NAMALWA (cell line): ENCODE measurements at regions not wholly inside any gene's neighbourhood (a gene's known extent, or its start where the extent isn't known, plus 50 kb on each side); places are given as distances from the start of the nearest gene placed in this dataset.

Experiments
- DNase-seq: peaks from one replicate; pipeline ENCODE4 v3.0.0-alpha.2; 2015; ENCODE audit warnings: low spot score

DNA sequence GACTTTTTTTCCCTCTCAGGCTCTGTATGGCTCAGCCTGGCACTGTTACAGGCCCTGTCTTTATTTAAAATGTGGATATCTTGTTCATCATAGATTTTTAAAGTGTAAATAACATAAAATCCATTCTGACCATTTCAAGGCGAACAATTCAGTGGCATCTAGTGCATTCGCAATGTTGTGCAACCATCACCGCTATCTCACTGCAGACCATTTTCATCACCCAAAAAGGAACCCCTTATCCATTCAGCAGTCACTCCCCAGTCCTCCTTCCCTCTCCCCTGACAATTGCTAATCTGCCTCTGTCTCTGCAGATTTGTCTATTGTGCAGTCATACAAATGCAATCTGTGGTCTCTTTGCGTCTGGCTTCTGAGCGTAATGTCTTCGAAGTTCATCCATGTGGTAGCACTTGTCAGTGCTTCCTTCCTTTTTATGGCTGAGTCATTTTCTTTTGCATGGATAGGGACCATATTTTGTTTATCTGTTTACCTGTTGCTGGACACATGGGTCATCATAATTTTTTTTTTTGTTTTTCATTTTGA is 148.8 kb upstream of the LHX5 start:
- DNase-seq, result no peak

DNA sequence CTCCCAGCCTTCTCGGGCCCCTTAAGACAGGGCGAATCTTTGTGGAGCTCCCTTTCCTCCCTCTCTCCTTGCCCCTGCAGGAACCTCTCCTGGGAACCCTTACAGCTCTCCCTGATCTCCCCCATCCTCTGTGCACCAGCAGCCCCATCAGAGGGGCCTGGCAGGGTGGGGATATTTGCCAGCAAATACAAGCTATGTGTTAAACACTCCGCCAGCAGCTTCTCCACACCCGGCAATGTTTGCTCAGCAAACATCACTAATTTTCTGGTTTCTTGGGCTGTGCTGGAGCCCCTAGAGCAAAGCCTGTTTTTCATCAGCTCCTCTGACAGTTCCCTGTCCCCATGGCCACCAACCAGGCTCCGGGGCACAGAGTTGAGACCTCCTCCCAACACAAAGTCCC is 147.5 kb upstream of the LHX5 start:
- no peak for DNase-seq

DNA sequence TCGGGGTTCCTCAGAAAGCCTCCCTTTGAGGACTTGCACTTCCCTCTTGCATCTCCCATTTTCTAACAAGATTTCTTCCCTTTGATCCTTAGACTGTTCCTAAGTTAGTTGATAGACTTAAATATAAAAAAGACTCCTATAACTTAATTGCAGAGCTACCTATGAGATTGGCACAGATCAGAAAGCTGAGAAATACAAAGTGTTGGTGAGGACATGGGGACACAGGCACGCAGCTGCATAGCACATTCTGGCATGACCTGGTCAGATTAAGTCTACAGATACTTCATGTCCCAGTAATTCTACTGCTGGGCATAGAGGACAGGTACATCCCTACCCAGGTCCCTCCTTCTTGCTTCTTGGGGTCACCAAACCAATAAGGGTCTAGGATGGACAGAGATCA is 141.7 kb upstream of the LHX5 start:
- DNase-seq, result no peak

DNA sequence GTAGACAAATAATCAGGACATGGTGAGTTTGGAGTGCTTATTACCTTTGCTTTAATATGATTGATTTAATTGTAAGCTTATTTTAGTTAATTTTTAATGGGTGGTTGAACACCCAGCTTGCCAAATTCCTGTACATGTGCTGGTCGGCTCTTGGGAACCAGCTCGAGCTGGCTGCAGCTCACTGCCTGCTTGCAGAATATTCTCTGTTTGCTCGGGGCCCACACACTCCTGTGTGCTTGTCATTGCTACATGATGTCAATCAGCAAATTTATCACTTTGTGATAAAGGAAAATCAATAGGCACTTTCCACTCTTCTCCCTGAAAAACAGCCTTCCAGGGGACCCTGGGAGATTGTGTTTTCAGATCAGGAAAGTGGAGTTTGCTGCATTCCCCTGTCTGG is 141.1 kb upstream of the LHX5 start:
- DNase-seq, result no peak

DNA sequence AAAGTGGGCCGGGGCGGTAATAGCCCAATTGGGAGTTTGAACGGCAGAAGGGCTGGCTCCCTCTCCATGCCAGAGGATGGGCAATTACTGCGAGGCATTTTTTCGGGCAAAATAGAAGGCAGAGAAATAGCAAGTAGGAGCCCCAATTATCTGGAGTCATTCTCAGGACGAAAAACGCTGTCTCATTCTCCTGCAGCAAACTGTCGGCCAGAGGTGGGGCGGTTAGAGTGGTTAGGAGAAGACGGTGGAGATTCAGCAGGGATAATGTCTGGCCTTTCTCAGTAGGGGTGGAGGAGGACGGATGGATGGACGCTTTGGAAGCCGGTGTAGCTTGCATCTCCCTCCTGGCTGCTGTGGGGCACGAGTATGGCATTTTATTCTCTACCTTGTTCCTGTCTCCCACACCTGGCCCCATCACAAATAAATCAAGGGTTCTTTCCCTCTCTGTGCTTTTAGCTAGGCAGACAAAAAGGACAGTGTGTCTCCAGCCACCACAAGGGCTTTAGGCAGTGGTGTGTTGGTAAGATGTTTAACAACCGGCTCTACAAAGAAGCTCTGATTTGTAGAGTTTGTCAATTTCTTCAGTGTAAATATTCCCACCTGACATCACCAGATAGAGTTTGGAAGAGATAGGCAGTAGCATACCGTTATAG is 140.5 kb upstream of the LHX5 start:
- no peak for DNase-seq

DNA sequence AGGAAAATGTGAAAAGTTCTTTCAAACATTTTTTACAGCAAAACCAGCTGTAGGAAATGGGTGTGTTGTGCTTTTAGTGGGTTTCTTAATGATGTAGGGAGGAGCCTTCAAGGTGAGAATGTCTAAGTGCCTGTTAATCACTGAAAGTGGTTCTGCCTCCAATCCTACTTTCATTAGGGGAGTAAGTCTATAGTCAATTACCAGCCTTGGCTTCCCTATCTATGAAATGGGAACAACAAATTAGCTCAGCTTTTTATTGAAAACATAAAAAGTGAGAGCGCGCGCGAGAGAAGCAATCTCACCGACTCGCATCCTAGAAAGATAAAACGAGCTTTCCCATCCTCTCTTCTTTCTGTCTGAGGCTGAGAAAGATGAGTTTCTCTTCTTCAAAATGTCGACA is 140.0 kb upstream of the LHX5 start:
- DNase-seq, result no peak

DNA sequence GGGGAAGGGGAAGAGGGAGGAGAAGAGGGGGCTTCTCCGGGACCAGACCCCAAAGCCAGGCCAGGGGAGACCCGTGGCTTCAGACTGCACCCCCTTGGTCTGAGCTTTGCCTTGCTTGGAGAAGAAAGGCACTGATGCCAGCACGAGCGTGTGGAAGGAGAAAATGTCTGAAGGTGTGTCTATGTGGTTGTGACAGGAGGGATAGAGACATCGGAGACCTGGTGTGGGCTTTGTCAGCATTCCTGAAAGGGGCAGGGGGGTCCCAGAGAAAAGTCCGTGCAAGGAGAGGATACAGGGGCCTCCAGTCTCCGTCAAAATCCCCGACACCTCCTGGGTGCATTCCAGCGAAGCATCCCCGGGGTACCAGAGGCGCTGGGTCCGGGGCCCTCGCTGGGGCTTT is 139.0 kb upstream of the LHX5 start:
- no peak for DNase-seq

DNA sequence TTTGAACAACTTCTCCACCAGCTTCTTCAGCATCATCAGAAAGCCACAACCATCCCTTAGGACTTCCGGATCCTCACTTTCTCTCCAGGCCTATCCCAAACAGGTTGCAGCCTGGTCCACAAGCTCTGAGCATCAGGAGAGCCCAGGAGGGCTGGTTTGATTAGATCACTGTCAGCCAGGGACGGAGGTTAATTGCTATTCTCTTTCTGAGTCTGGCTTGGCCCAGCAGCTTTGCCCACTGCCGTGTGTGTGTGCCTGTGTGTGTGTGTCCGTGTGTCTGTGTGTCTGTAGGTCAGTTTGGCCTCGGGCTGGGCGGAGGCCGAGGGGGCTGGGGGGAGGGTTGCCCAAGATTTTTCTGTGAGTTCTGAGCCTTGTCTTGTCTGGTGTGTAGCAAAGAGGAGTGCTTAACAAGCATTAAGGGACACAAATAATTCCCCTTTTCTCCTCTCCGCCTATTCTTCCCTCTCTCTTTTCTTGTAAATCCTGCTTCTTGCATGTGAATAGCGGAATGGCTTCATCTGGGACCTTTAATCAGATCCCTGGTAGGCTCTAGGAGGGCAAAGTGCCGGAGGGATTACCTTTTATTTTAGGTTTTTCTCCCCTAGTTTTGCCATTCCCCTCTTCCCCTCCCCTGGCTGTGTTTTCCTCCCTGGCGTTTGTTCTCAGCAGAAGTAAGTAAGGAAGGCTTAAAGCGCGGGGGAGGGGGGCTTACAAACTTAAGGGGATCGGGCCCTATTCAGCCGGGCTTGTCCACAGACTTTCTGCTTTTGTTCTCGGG is 138.2 kb upstream of the LHX5 start:
- DNase-seq, result no peak

DNA sequence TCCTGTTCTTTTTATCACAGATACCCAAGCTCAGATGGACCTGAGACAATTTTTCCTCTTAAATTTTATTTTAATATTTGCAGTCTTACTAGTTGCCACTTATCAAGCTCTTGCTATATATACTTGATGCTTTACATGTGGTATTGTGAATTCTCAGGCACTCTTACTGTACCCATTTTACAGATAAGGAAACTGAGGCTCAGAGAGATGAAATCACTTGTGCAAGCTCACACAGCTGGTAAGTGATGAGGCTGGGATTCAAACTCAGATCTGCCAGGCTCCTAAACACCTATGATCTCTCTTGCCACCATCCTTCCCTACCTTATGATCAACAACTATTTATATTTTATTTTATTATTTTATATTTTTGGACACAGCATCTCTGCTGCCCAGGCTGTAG is 133.0 kb upstream of the LHX5 start:
- no peak for DNase-seq

DNA sequence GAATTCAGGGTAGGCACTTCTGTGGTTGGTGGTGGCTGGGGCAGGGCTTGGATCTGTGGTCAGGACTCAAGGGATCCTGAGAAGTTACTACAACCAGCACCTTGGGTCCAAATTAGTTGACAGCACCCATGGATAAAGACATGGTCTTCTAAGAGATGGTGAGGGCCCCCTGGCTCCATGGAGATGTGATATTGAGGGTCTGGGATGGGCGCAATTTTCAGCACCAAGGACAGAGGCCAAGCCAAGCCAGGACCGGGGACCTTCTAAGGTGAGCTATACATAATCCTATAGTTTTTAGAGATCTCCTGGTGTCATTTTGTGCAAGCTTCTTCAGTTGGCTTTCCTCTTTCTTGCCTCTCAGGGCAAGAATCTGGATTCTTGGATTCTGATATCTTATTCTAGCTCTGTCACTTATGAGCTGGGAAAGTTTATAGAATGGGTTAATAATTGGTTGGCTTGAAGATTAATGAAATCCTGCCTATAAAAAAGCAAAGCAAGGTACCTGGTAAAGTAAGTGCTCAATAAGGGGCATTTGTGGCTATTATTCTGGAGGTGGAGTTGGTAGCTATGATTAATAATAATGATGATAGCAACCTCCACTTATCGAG is 130.1 kb upstream of the LHX5 start:
- peak; percentile 5 for DNase-seq

DNA sequence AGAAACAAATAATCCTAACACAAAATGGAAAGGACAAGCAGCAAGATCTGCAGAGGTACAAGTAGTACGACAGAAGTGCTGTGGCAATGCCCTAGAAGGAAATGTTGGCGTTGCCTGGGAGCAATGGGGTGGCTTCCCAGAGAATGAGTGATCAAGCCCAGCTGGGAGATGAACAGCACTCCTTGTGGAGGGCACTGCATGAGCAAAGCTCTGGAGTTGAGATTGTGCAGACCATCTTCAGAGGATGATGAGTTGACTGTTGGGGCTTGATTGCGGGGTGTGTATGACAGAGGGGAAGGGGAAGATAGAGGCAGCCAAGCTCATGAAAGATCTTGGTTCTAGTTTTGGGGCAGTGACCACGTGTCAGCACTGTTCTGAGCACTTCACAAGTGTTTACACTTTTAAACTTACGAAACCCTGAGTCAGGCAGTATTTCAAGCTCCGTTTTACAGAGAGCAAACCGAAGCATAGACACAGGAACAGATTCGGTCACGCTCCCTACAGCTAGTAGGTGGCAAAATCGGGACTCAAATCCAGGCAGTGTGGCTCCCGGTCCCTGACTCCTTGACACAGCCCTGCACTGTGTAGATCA is 127.2 kb upstream of the LHX5 start:
- DNase-seq, result no peak

DNA sequence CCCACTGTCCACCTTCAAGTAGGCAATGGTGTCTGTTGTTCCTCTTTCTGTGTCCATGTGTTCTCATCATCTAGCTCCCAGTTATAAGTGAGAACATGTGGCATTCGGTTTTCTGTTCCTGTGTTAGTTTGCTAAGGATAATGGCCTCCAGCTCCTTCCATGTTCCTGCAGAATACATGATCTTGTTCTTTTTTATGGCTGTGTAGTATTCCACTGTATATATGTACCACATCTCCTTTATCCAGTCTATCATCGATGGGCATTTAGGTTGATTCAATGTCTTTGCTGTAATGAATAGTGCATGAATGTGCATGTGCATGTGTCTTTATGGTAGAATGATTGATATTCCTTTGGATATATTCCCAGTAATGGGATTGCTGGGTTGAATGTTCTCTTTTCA is 123.3 kb upstream of the LHX5 start:
- no peak for DNase-seq

DNA sequence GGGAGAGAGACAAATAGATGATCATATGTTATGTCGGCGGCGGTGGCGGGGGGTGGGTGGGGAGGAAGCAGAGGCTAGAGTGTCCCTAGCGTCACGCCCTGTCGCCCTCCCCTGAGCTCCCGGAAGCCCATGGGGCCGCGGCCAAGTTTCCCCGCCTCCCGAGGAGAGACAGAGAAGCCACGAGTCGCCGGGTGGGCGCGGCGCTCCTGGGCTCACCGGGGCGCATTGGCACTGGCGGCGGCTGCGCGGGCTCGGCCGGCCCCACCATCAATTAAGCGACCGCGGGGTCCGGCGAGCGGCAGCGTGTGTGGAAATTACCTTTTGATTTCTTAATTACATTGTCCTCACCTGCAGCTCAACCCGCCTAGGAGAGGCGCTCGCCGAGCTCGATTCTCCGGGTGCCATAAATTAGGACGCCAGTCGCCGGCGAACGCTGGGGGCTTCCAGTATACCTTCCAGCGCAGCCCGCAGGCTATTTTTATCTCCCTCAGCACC is 119.9 kb upstream of the LHX5 start:
- DNase-seq, result no peak

DNA sequence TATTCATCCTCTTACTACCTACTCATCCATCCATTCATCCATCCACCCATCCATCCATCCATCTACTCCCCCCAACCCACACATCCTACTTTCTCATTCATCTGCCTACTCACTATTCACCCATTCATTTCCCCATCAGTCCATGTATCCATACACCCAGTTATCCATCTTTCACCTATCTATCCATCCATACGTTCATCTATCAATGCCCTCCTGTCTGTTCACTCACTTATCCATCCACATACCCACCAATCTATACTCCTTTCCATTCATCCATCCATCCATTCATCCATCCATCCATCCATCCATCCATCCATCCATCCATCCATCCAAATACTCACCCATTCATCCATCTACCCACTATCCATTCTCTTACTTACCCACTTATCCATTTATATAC is 117.8 kb upstream of the LHX5 start:
- DNase-seq, result no peak

DNA sequence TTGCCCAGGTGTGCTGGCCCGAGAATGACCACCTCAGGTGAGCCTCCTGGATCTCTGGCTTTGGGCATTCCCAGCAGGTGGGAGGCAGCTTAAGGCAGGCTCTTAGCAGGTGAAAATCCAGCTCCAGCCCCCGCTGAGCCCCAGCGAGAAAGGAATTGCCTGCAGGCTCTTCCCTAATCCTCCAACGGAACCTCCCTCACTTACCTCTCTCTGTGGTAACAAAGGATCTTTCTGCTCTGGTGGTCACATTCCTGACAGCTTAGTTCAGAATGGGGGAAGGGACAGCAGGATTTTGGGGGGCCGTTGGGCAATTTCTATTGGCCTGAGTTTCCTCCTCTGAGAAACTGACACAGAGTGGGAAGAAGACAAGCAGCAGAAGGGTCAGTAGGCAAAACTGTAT is 116.0 kb upstream of the LHX5 start:
- no peak for DNase-seq

DNA sequence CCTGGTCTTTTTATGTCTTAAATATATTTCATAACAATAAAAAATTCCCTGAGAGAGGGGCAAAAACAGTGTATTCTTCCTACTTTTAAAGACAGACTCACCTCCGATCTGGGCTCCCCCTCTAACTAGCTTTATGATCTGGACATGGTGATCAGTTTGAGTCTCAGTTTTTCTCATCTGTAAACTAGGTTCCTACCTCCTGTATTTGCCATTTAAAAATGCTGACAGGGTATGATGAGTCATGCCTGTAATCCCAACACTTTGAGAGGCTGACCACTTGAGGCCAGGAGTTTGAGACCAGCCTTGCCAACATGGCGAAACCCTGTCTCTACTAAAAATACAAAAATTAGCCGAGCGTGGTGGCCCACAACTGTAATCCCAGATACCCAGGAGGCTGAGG is 114.8 kb upstream of the LHX5 start:
- DNase-seq, result no peak

DNA sequence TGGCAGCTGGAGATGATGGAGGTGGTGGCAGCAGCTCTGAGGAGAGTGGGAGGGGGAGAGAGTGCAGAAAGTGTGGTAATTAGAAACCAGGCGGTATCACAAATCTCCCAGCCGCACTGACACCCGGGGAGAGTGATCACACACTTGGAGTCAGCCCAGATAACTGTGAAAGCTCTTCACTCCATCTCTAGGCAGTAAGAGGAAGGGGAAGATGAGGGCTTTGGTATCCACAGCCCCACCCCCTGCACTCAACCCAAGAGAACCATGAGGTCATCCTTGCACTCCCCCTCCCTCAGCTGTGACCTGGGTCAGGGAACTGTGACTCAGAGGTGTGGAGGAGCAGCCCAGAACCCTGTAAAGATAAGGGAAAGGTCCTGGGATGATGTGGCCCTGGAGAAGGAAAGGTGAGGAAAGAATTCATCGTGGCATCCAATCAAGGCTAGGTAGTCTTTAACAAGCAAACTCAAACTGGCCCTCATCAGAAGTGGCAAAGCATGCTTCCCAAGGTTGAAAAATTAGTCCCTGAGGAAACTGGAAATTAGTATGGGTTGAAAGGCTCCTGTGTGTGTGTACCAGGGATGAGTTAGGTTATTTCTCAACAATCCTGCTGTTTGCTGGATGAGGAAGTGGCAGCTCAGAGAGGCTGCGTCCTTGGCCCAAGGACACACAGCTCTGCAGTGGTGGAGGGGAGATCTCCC is 111.0 kb upstream of the LHX5 start:
- DNase-seq, result no peak

DNA sequence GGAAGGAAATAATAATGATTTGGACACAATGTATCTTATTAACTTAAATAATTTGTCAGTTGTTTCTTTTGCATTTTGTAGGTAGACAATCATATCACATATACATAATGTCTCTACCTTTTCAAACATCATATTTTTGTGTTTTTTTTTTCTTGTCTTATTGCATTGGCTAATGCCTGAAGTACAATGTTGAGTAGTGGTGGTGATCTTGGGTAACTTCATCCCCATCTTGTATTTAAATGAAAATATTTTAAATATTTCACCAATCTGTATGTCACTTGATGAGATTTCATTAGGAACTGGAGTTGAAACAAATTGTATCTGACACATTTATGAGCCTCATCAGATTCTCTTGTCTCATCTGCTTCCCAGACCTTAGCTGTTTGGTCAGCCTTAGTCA is 109.7 kb upstream of the LHX5 start:
- DNase-seq, result no peak

DNA sequence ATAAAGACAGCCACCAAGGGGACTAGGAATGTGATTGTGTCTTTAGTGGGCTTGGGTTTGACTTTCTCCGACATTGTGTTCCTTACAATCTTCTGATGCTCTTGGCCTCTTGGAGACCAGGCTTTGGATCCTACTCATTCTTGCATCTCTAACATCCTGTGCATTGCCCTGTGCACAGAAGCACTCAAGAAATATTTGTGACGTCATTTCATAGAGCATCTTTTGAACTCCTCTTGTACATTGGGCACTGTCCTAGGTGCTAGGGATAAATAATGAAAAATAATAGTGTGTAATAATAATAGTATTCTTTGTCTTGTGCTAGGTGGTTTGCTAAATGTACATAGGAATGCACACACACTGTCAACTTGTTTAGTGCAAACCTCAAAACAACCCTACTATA is 108.8 kb upstream of the LHX5 start:
- no peak for DNase-seq

DNA sequence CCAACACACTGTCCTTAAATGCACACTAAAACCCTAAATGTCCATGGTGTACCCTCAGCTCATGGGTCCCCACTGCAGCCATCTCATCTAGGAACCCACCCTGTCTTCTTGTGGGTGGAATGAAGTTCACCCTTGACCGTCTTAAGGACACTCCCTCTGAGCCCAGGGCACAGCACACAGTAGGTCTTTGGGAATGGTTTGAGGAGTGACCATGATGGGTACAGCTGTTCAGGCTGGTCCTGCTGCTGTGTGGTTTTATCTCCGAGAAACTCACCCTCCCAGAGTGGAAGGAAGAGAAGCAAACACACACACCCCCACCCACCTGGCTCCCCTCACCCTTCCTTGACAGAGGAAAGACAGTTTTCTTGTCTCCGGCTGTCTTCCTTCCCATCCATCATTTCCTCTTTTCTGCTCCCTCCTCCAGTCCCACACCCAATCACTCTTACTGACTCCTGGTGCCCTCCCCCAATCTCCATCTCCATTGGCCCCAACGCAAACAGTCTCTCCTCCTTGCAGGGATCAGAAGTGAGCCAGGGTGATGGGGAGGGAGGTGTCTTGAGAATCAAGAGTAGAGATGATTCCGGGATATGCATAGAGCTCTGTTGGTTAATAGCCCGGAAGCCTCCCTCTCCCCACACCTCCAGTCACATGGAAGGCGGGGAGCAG is 105.9 kb upstream of the LHX5 start:
- no peak for DNase-seq

DNA sequence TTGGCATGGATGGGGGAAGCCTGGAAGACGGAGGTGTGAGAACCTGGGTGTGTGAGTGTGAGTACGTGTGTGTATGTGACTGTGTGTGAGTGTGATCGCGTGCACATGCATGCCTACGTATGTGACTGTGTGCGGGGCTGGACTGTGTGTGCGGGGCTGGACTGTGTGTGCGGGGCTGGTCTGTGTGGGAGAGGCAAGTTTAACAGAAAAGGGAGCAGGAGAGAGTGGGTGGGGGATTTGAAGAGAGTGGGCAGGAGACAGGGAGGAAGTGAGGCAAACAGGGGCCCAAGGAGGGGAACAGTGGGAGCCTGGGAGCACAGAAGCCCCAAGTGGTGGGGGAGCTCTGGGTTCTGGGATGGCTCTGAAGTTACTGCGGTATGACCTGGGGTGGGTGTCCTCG is 103.7 kb upstream of the LHX5 start:
- no peak for DNase-seq

DNA sequence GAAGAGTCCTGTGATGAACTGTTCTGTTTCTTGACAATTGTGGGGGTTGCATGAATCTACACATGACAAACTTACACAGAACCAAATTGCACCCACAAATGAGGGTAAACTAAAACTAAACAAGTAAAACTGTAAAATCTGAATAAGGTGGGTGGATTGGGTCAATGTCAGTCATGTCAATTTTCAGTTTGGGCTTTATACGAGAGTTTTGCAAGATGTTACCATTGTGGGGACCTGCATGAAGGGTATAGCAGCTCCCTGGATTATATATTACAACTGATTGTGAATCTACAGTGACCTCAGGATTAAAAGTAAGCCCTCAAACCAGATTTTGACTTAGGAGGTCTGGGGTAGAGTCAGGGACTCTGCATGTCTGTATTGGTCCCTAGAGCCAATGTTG is 101.5 kb upstream of the LHX5 start:
- no peak for DNase-seq
